ENCODE measurements at regions not wholly inside any gene's neighbourhood (a gene's known extent, or its start where the extent isn't known, plus 50 kb on each side); places are given as distances from the start of the nearest gene placed in this dataset.

- Histone ChIP-seq H3K9me2 (replicated peaks; ENCODE audit: insufficient read depth, low read length) (no peaks in the 10 kb centered on the region), H3K4me3 (ENCODE audit: low read length) (no peak overlapping the region), H3F3A (ENCODE audit: insufficient read depth, low read length) (no peaks in the 10 kb centered on the region), H2AFZ (ENCODE audit: low read length) (no peak overlapping the region), H3K36me3 (replicated peaks; ENCODE audit: insufficient read depth, low read length) (no peaks in the 10 kb centered on the region), H3K27me3 (replicated peaks; ENCODE audit: insufficient read depth, low read length) (no peaks in the 10 kb centered on the region), H3K4me2 (ENCODE audit: low read depth, low read length) (no peak overlapping the region), H3K27ac (ENCODE audit: low read length) (no peak overlapping the region), H3K79me2 (ENCODE audit: low read length) (no peaks in the 10 kb centered on the region), H4K20me1 (ENCODE audit: insufficient read depth, low read length) (no peaks in the 10 kb centered on the region), H3K9ac (ENCODE audit: low read length) (no peak overlapping the region), H3K9me3 (replicated peaks; ENCODE audit: insufficient read depth, low read length) (no peaks in the 10 kb centered on the region), H3K4me1 (ENCODE audit: low read length) (no peaks in the 10 kb centered on the region)
- TF ChIP-seq EZH2 (optimal IDR thresholded peaks at IDR 0.05; ENCODE audit: low read depth, low read length) = no peak
- no peak for TF ChIP-seq CTCF (IDR thresholded peaks at IDR 0.05; ENCODE audit: low read length)
- no peak for TF ChIP-seq EZH2phosphoT487 (IDR thresholded peaks at IDR 0.05; ENCODE audit: low read length)
- DNase-seq = no peak
Observed at GRCh38 chr13:74920361-74920760, 561.6 kb downstream of the TBC1D4 start.

GRCh38 chr13:74919914-74920313 lies 562.1 kb downstream of the TBC1D4 start:
- no peaks in the 10 kb centered on the region for H3F3A ChIP-seq (ENCODE audit: insufficient read depth, low read length)
- H3K4me3 ChIP-seq (ENCODE audit: low read length) = no peak overlapping the region
- H3K36me3 ChIP-seq (replicated peaks; ENCODE audit: insufficient read depth, low read length) = no peaks in the 10 kb centered on the region
- H2AFZ ChIP-seq (ENCODE audit: low read length) = no peak overlapping the region
- TF ChIP-seq EZH2phosphoT487 (IDR thresholded peaks at IDR 0.05; ENCODE audit: low read length) (no peak), EZH2 (optimal IDR thresholded peaks at IDR 0.05; ENCODE audit: low read depth, low read length) (no peak), CTCF (IDR thresholded peaks at IDR 0.05; ENCODE audit: low read length) (no peak)
- H3K4me1 ChIP-seq (ENCODE audit: low read length) = no peaks in the 10 kb centered on the region
- no peaks in the 10 kb centered on the region for H3K27me3 ChIP-seq (replicated peaks; ENCODE audit: insufficient read depth, low read length)
- no peak for DNase-seq
- H3K79me2 ChIP-seq (ENCODE audit: low read length) = no peaks in the 10 kb centered on the region
- no peak overlapping the region for H3K4me2 ChIP-seq (ENCODE audit: low read depth, low read length)
- H4K20me1 ChIP-seq (ENCODE audit: insufficient read depth, low read length) = no peaks in the 10 kb centered on the region
- H3K9ac ChIP-seq (ENCODE audit: low read length) = no peak overlapping the region
- H3K9me3 ChIP-seq (replicated peaks; ENCODE audit: insufficient read depth, low read length) = no peaks in the 10 kb centered on the region
- H3K9me2 ChIP-seq (replicated peaks; ENCODE audit: insufficient read depth, low read length) = no peaks in the 10 kb centered on the region
- no peak overlapping the region for H3K27ac ChIP-seq (ENCODE audit: low read length)

- H2AFZ ChIP-seq (ENCODE audit: low read length) = no peak overlapping the region
- H3K79me2 ChIP-seq (ENCODE audit: low read length) = no peaks in the 10 kb centered on the region
- H3K27ac ChIP-seq (ENCODE audit: low read length) = no peak overlapping the region
- H3K4me3 ChIP-seq (ENCODE audit: low read length) = no peak overlapping the region
- H3K27me3 ChIP-seq (replicated peaks; ENCODE audit: insufficient read depth, low read length) = no peaks in the 10 kb centered on the region
- no peak overlapping the region for H3K4me2 ChIP-seq (ENCODE audit: low read depth, low read length)
- TF ChIP-seq CTCF (IDR thresholded peaks at IDR 0.05; ENCODE audit: low read length) (no peak), EZH2phosphoT487 (IDR thresholded peaks at IDR 0.05; ENCODE audit: low read length) (no peak), EZH2 (optimal IDR thresholded peaks at IDR 0.05; ENCODE audit: low read depth, low read length) (no peak)
- no peaks in the 10 kb centered on the region for H3K9me2 ChIP-seq (replicated peaks; ENCODE audit: insufficient read depth, low read length)
- no peaks in the 10 kb centered on the region for H4K20me1 ChIP-seq (ENCODE audit: insufficient read depth, low read length)
- DNase-seq = no peak
- H3K9me3 ChIP-seq (replicated peaks; ENCODE audit: insufficient read depth, low read length) = no peaks in the 10 kb centered on the region
- H3F3A ChIP-seq (ENCODE audit: insufficient read depth, low read length) = no peaks in the 10 kb centered on the region
- no peaks in the 10 kb centered on the region for H3K36me3 ChIP-seq (replicated peaks; ENCODE audit: insufficient read depth, low read length)
- no peak overlapping the region for H3K9ac ChIP-seq (ENCODE audit: low read length)
- no peaks in the 10 kb centered on the region for H3K4me1 ChIP-seq (ENCODE audit: low read length)
Observed at GRCh38 chr13:74912898-74913297, 569.1 kb downstream of the TBC1D4 start.
